ENCODE measurements at regions not wholly inside any gene's neighbourhood (a gene's known extent, or its start where the extent isn't known, plus 50 kb on each side); places are given as distances from the start of the nearest gene placed in this dataset.

- Histone ChIP-seq H4K20me1 (ENCODE audit: control insufficient read depth, insufficient read depth, insufficient read length) (no peaks in the 10 kb centered on the region), H4K91ac (ENCODE audit: insufficient read length, low read depth, low read length) (no peak overlapping the region), H3K79me2 (ENCODE audit: insufficient read depth, low read length) (no peaks in the 10 kb centered on the region), H2BK12ac (ENCODE audit: insufficient read length, low read depth, low read length) (no peak overlapping the region), H2BK20ac (ENCODE audit: low read depth, low read length, poor library complexity, severe bottlenecking) (no peak overlapping the region), H3K23ac (ENCODE audit: insufficient read length, low read depth, low read length) (no peak overlapping the region), H2BK15ac (ENCODE audit: low read depth, low read length) (no peak overlapping the region), H3K23me2 (ENCODE audit: insufficient read length, low read depth, low read length, poor library complexity, severe bottlenecking) (no peaks in the 10 kb centered on the region), H3K4me1 (ENCODE audit: insufficient read depth, low read length) (no peaks in the 10 kb centered on the region), H3K9me3 (ENCODE audit: control insufficient read depth, low read depth, low read length) (no peaks in the 10 kb centered on the region), H3K4me2 (ENCODE audit: insufficient read depth, insufficient read length, low read length) (no peak overlapping the region), H3K4ac (ENCODE audit: low read depth, low read length) (no peak overlapping the region), H4K5ac (ENCODE audit: insufficient read length, low read depth, low read length) (no peak overlapping the region), H3K56ac (ENCODE audit: insufficient read length, low read depth, low read length) (no peak overlapping the region), H3K14ac (ENCODE audit: insufficient read depth, low read length) (no peak overlapping the region), H3K27ac (ENCODE audit: insufficient read length, low read depth, low read length) (no peak overlapping the region), H2BK120ac (ENCODE audit: low read depth, low read length, poor library complexity, severe bottlenecking) (no peak overlapping the region), H3K27me3 (ENCODE audit: insufficient read depth, low read length) (peaks cover 2% of the 10 kb centered on the region; the same call in 1 of the 2 replicates), H3K79me1 (ENCODE audit: insufficient read depth, low read depth, low read length, poor library complexity, severe bottlenecking) (no peaks in the 10 kb centered on the region), H3K9ac (ENCODE audit: extremely low read depth, insufficient read length, low read length) (no peak overlapping the region), H2AFZ (ENCODE audit: low read length) (no peak overlapping the region), H3K18ac (ENCODE audit: insufficient read length, low read depth, low read length) (no peak overlapping the region), H2AK5ac (ENCODE audit: insufficient read length, low read length) (no peak overlapping the region), H3T11ph (ENCODE audit: low read length) (no peak overlapping the region), H2BK5ac (ENCODE audit: insufficient read length, low read length) (no peak overlapping the region), H4K8ac (replicated peaks; ENCODE audit: insufficient read length, low read depth, low read length) (no peak overlapping the region)
- Mint-ChIP-seq H3K4me1 (peaks cover 19 to 42% of the 10 kb centered on the region in 2 experiments), H3K4me3 (no peak overlapping the region), H3K36me3 (ENCODE audit: insufficient read depth in 1 of 3, low read depth in 3 of 3) (no peaks in the 10 kb centered on the region), H3K27me3 (ENCODE audit: low read depth) (peaks cover 67% of the 10 kb centered on the region), H3K9me3 (peaks cover 3 to 4% of the 10 kb centered on the region in 2 experiments; a peak in 3 of 5 replicates), H3K27ac (no peak overlapping the region)
- no peak for DNase-seq
- no CpG with 5 or more reads among the region's 43 CpGs for WGBS (ENCODE audit: extremely low coverage, insufficient read length, low lambda C conversion rate)
- TF ChIP-seq, protein P1, sequence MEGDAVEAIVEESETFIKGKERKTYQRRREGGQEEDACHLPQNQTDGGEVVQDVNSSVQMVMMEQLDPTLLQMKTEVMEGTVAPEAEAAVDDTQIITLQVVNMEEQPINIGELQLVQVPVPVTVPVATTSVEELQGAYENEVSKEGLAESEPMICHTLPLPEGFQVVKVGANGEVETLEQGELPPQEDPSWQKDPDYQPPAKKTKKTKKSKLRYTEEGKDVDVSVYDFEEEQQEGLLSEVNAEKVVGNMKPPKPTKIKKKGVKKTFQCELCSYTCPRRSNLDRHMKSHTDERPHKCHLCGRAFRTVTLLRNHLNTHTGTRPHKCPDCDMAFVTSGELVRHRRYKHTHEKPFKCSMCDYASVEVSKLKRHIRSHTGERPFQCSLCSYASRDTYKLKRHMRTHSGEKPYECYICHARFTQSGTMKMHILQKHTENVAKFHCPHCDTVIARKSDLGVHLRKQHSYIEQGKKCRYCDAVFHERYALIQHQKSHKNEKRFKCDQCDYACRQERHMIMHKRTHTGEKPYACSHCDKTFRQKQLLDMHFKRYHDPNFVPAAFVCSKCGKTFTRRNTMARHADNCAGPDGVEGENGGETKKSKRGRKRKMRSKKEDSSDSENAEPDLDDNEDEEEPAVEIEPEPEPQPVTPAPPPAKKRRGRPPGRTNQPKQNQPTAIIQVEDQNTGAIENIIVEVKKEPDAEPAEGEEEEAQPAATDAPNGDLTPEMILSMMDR (conservative IDR thresholded peaks at IDR 0.05) = no peak
Observed at GRCh38 chr12:132399092-132400010, 70.0 kb upstream of the GALNT9 start.
